HPDE6-E6E7 (cell line): ENCODE measurements at regions not wholly inside any gene's neighbourhood (a gene's known extent, or its start where the extent isn't known, plus 50 kb on each side); places are given as distances from the start of the nearest gene placed in this dataset.

Experiments
- DNase-seq: peaks from one replicate; pipeline ENCODE4 v3.0.0; 2011; ENCODE audit warnings: missing footprints; ENCODE audit errors: extremely low spot score

GRCh38 chr11:37519781-37520180, 921.7 kb upstream of the RAG2 start:
- DNase-seq = no peak

- no peak for DNase-seq
Measured at GRCh38 chr11:37512156-37512780, 914.2 kb upstream of the RAG2 start.

DNA sequence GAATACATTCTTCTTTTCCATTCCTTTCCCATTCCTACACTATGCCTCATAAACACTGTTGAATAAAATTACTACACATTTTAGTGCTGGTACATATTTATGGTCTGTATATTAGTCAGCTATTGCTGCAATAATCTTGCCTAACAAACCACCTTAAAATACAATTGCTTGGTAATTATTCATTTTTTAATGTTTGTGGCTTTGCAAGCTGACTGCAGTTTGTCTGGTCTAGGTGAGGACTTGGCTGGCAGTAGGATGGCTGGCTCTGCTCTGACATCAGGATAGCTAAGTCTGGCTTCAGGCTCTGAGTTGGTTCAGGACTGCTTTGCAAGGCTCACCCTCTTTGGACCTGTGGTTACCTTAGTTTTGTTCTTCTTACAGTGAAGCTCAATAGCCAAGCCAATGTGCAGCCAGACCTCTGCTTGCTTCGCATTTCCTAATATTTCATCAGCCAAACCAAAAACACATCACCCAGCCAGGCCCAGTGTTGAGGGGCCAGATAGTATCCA, 913.4 kb upstream of the RAG2 start:
- peak; percentile 19 for DNase-seq

- no peak for DNase-seq
Measured at GRCh38 chr11:37509506-37509905, 911.5 kb upstream of the RAG2 start.

DNA sequence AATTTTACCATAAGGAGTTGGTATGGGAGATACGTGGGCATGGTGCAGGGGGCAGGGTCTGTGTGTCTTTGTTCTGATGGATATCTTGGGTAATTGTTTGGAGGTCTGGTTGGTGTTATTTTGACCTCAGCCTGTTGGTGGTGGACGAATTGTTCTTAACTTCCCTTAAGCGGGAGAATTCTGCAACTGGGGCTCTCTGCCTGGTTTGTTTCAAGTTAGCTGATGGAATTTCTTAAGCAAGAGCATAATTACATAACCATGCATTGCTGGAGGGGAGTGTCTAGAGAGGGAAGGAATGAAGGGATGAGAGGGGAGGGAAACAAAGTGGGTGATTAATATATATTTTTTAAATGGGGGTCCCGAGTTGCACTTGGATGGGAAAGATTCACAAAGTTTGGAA, 908.5 kb upstream of the RAG2 start:
- DNase-seq = no peak

GRCh38 chr11:37505406-37505805, 907.4 kb upstream of the RAG2 start:
- DNase-seq = no peak

GRCh38 chr11:37504921-37505320, 906.9 kb upstream of the RAG2 start:
- peak; percentile 48 for DNase-seq

DNA sequence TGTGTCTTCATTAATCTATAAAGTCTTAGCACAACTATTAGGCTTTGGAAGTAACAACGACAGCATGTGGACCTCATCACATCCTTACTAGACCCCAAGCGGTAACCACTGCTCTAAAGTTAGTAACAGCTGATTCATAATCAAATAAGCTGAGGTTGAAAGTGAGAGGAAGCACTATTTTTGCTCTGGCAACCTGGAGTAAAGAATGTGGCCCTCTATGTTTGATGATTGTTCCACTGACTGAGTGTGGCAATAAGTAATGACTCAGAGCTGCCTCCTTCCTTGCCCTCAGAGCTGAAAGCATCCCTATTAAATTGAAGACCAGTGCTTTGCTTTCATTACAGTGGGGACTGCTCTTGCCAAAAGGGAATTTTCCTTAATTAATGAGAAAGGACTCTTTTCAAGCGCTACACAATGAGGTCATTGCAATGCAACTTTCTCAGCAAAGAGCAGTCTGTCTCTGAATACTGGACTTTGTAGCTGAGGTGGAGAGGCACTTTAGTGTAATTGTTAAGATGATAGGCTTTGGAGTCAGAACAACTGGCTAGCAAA, 906.1 kb upstream of the RAG2 start:
- peak; percentile 53 for DNase-seq

- DNase-seq = no peak
Measured at GRCh38 chr11:37503411-37504059, 905.5 kb upstream of the RAG2 start.

DNA sequence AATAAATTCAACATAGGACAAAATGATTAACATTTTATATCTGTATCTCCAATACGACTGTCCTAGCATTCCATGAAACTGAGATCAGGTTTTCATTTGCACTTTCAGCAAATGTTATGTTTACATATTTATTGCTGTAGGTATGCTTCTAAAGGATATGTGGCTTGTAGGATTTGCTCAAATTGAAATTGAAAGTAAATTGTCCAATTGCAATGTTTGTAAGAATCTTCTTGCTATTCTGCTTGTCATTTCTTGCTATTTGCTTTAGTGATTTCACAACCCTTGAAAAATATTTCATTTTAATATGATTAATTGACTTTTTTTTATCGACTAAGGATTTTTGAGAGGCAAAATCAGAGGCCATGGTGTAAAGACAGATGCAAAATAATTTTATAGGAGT, 904.2 kb upstream of the RAG2 start:
- DNase-seq = no peak

GRCh38 chr11:37500425-37500824, 902.4 kb upstream of the RAG2 start:
- DNase-seq = peak; percentile 11

GRCh38 chr11:37497326-37497725, 899.3 kb upstream of the RAG2 start:
- no peak for DNase-seq

GRCh38 chr11:37496201-37496600, 898.2 kb upstream of the RAG2 start:
- DNase-seq = no peak

DNA sequence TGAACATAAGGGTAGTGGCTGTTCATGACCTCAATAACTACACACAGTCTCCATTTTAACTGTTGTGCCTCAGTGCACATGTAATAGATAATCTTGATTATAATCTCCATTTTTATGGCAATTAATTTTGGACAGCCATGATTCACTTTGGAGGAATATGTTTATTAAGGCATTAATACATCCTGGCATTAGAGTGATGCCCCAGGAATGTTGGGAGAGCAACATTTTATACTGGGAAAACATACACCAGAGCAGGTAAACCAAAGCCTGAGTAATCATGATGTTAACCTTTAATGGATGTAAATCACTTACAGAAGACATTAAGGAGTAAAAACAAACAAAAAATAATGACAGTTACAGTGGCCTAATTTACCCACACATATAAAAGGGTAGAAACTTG, 886.3 kb upstream of the RAG2 start:
- no peak for DNase-seq

- no peak for DNase-seq
Measured at GRCh38 chr11:37483761-37484160, 885.7 kb upstream of the RAG2 start.

GRCh38 chr11:37474889-37475288, 876.9 kb upstream of the RAG2 start:
- no peak for DNase-seq

GRCh38 chr11:37468344-37468743, 870.3 kb upstream of the RAG2 start:
- no peak for DNase-seq

GRCh38 chr11:37465221-37465620, 867.2 kb upstream of the RAG2 start:
- DNase-seq = no peak

DNA sequence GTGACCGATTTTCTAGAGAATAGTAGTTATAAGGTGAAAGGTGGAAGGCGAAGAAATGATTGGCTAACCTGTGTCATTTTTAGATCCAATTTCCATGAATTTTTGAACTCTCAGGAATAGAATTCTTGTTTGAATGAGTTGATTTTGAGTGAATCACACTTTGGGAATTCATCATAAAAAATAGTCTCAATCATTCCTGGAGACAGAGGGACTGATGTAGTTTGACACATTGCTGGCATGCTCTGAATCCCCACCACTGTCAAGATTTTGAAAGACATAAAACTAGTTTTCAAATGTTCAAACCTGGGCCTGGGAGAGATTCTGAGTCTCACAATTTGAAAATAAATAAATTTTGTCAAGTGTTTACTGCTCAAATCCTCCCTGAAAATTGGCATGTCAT, 861.4 kb upstream of the RAG2 start:
- no peak for DNase-seq

DNA sequence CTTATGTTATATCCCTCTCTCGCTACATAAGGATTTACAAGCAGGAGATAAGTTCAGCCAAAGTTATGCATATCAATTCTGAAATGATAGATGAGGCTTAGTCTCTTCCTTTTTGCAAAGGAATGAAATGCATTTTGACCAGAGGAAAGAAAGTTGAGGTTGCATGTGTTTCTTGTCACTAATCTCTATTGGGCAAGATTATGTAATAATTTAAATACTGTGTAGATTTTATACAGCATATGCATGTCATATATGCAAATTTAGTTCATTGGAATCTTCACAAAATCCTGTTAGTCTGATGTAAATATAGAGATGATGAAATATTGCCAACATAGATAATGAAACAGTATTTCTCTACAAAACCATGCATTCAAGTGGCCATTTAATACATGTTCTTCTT, 858.7 kb upstream of the RAG2 start:
- DNase-seq = no peak

DNA sequence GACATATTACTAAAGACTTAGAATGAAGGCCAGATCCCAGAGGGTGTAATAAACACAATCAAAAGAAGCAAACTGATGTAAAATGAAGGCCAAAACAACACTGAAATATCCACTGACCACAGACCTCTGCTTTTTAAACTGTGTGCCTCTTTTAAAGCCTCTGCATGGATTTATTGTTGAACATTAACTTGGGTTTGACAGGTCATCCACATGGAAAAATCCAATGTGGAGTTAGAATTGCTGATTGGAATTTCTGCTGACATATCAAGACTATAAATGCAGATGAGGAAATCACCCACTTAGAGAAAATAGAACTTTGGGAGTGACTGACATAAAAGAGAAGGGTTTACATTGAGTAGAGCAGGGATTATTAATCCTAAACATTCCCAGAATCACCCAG, 853.9 kb upstream of the RAG2 start:
- DNase-seq = no peak

- DNase-seq = no peak
Measured at GRCh38 chr11:37450613-37451012, 852.6 kb upstream of the RAG2 start.

DNA sequence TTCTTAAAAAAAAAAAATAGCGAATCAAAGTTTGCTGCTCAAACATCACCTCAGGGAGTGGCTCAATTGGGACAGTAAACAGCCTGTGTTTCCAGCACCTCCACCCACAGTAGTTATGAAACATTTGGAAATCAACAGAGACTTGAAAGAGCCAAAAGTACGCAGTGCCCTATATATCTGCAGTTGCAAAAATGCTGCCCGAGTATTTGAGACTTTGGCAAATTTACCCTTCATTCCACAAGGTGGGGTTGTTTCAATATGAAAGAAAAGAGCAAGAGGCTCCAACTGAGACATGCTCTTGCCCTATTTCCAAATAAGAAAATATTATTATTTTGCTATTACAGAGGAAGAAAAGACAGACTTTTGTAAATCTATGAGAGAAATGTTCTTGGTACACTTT, 851.1 kb upstream of the RAG2 start:
- peak; percentile 15 for DNase-seq
